ENCODE measurements at regions not wholly inside any gene's neighbourhood (a gene's known extent, or its start where the extent isn't known, plus 50 kb on each side); places are given as distances from the start of the nearest gene placed in this dataset.
"Not testable (repeated sequence)": the region's sequence is repeated elsewhere in the genome, so short reads cannot be mapped to it uniquely, and the experiment has no call there.

- H3K27ac ChIP-seq, result no peak overlapping the region
- no peak for TF ChIP-seq CTCF (conservative IDR thresholded peaks at IDR 0.05)
- TF ChIP-seq ZFX (IDR thresholded peaks at IDR 0.05), result no peak
These were observed 160.2 kb upstream of the OR4E1 start for GRCh38 chr14:21833836-21834235.

- no peak for TF ChIP-seq ZFX (IDR thresholded peaks at IDR 0.05)
- no peak for TF ChIP-seq CTCF (conservative IDR thresholded peaks at IDR 0.05)
These were observed 152.2 kb upstream of the OR4E1 start for GRCh38 chr14:21825845-21826244.

GRCh38 chr14:21825149-21825743 lies 151.6 kb upstream of the OR4E1 start:
- TF ChIP-seq CTCF (conservative IDR thresholded peaks at IDR 0.05), result peak; percentile 88
- TF ChIP-seq ZFX (IDR thresholded peaks at IDR 0.05), result no peak
- no peak overlapping the region for H3K27ac ChIP-seq

More at GRCh38 chr14:21825845-21826244, 152.2 kb upstream of the OR4E1 start:
- H3K27ac ChIP-seq, result no peak overlapping the region

GRCh38 chr14:21822109-21822508 lies 148.5 kb upstream of the OR4E1 start:
- H3K27ac ChIP-seq, result no peak overlapping the region
- TF ChIP-seq ZFX (IDR thresholded peaks at IDR 0.05) (no peak), CTCF (conservative IDR thresholded peaks at IDR 0.05) (no peak)

GRCh38 chr14:21820631-21821030 lies 147.0 kb upstream of the OR4E1 start:
- no peak overlapping the region for H3K27ac ChIP-seq
- TF ChIP-seq ZFX (IDR thresholded peaks at IDR 0.05) (no peak), CTCF (conservative IDR thresholded peaks at IDR 0.05) (no peak)

- H3K27ac ChIP-seq, result not testable (repeated sequence)
These were observed 146.3 kb upstream of the OR4E1 start for GRCh38 chr14:21819891-21820290.

- H3K27ac ChIP-seq, result not testable (repeated sequence)
These were observed 143.4 kb upstream of the OR4E1 start for GRCh38 chr14:21817010-21817409.

GRCh38 chr14:21807975-21808374 lies 134.4 kb upstream of the OR4E1 start:
- no peak overlapping the region for H3K27ac ChIP-seq
- TF ChIP-seq ZFX (IDR thresholded peaks at IDR 0.05) (no peak), CTCF (conservative IDR thresholded peaks at IDR 0.05) (no peak)

All from C4-2B (cell line).